ENCODE measurements at regions not wholly inside any gene's neighbourhood (a gene's known extent, or its start where the extent isn't known, plus 50 kb on each side); places are given as distances from the start of the nearest gene placed in this dataset.

DNA sequence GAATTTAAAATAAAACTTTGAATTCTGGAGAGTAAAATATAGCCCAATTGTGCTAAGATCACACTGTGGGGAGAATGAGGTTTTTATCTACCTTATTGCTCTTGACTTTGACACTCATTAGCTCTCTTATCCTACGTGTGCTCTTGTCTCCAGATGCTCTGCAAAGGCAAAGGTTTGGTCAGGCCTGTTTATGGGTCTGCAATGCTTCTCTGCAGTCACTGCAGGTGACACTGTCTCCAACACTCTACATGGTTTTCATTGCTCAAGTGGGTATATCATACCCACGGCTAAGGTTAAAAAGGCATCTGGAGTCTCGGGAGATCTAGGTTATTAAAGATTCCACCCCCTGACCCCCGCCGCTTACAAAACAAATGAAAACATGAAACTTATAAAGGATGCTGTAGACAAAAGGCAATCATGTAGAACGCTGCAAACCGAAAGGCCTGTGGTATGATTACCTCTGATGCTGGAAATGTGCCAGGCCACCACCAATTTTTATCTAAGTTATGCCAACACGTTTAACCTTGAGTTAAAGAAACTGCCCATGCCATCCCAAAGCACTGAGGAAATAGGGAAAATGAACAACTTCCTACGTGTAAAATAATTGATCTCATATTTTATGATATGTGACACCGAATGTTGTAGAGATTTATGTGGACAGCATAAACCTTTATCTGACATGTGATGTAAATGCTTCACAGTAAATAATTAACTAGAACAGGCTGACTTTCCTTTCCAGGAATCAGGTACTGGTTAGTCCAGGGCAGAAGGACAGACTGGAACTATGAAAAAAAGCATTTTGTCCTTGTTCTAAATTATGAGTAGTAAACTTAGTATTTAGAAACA is 238.2 kb upstream of the NOX3 start:
- TF ChIP-seq, protein P1, sequence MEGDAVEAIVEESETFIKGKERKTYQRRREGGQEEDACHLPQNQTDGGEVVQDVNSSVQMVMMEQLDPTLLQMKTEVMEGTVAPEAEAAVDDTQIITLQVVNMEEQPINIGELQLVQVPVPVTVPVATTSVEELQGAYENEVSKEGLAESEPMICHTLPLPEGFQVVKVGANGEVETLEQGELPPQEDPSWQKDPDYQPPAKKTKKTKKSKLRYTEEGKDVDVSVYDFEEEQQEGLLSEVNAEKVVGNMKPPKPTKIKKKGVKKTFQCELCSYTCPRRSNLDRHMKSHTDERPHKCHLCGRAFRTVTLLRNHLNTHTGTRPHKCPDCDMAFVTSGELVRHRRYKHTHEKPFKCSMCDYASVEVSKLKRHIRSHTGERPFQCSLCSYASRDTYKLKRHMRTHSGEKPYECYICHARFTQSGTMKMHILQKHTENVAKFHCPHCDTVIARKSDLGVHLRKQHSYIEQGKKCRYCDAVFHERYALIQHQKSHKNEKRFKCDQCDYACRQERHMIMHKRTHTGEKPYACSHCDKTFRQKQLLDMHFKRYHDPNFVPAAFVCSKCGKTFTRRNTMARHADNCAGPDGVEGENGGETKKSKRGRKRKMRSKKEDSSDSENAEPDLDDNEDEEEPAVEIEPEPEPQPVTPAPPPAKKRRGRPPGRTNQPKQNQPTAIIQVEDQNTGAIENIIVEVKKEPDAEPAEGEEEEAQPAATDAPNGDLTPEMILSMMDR (IDR thresholded peaks at IDR 0.05): no peak
- TF ChIP-seq POLR2A (IDR thresholded peaks at IDR 0.05) (no peak), EP300 (IDR thresholded peaks at IDR 0.05) (no peak), POLR2AphosphoS5 (IDR thresholded peaks at IDR 0.05) (no peak)

All from upper lobe of left lung (tissue), 4 donors.